ENCODE measurements at regions not wholly inside any gene's neighbourhood (a gene's known extent, or its start where the extent isn't known, plus 50 kb on each side); places are given as distances from the start of the nearest gene placed in this dataset.

- TF ChIP-seq EZH2 (optimal IDR thresholded peaks at IDR 0.05; ENCODE audit: low read depth, low read length) (no peak), EZH2phosphoT487 (IDR thresholded peaks at IDR 0.05; ENCODE audit: low read length) (no peak), CTCF (IDR thresholded peaks at IDR 0.05; ENCODE audit: low read length) (no peak)
- Histone ChIP-seq H3K27ac (ENCODE audit: low read length) (no peak overlapping the region), H3K79me2 (ENCODE audit: low read length) (no peaks in the 10 kb centered on the region), H3K27me3 (replicated peaks; ENCODE audit: insufficient read depth, low read length) (no peaks in the 10 kb centered on the region), H3K4me3 (ENCODE audit: low read length) (no peak overlapping the region), H2AFZ (ENCODE audit: low read length) (no peak overlapping the region), H3K36me3 (replicated peaks; ENCODE audit: insufficient read depth, low read length) (no peaks in the 10 kb centered on the region), H3K4me2 (ENCODE audit: low read depth, low read length) (no peak overlapping the region), H4K20me1 (ENCODE audit: insufficient read depth, low read length) (no peaks in the 10 kb centered on the region), H3K9me2 (replicated peaks; ENCODE audit: insufficient read depth, low read length) (no peaks in the 10 kb centered on the region), H3K4me1 (ENCODE audit: low read length) (no peaks in the 10 kb centered on the region), H3F3A (ENCODE audit: insufficient read depth, low read length) (no peaks in the 10 kb centered on the region), H3K9ac (ENCODE audit: low read length) (no peak overlapping the region), H3K9me3 (replicated peaks; ENCODE audit: insufficient read depth, low read length) (no peaks in the 10 kb centered on the region)
- no peak for DNase-seq
These were observed 199.3 kb upstream of the SEMA6A start for GRCh38 chr5:116773926-116774325.

GRCh38 chr5:116772806-116773205 is 198.2 kb upstream of the SEMA6A start:
- no peak for TF ChIP-seq CTCF (IDR thresholded peaks at IDR 0.05; ENCODE audit: low read length)
- TF ChIP-seq EZH2 (optimal IDR thresholded peaks at IDR 0.05; ENCODE audit: low read depth, low read length): no peak
- TF ChIP-seq EZH2phosphoT487 (IDR thresholded peaks at IDR 0.05; ENCODE audit: low read length): no peak
- no peak overlapping the region for H2AFZ ChIP-seq (ENCODE audit: low read length)
- H3F3A ChIP-seq (ENCODE audit: insufficient read depth, low read length): no peaks in the 10 kb centered on the region
- no peaks in the 10 kb centered on the region for H3K4me1 ChIP-seq (ENCODE audit: low read length)
- H3K27me3 ChIP-seq (replicated peaks; ENCODE audit: insufficient read depth, low read length): no peaks in the 10 kb centered on the region
- no peaks in the 10 kb centered on the region for H3K9me2 ChIP-seq (replicated peaks; ENCODE audit: insufficient read depth, low read length)
- no peak overlapping the region for H3K4me3 ChIP-seq (ENCODE audit: low read length)
- H3K36me3 ChIP-seq (replicated peaks; ENCODE audit: insufficient read depth, low read length): no peaks in the 10 kb centered on the region
- no peak for DNase-seq
- no peaks in the 10 kb centered on the region for H3K9me3 ChIP-seq (replicated peaks; ENCODE audit: insufficient read depth, low read length)
- H3K27ac ChIP-seq (ENCODE audit: low read length): no peak overlapping the region
- no peaks in the 10 kb centered on the region for H4K20me1 ChIP-seq (ENCODE audit: insufficient read depth, low read length)
- no peak overlapping the region for H3K9ac ChIP-seq (ENCODE audit: low read length)
- no peaks in the 10 kb centered on the region for H3K79me2 ChIP-seq (ENCODE audit: low read length)
- H3K4me2 ChIP-seq (ENCODE audit: low read depth, low read length): no peak overlapping the region

- no peak overlapping the region for H3K9ac ChIP-seq (ENCODE audit: low read length)
These were observed 197.5 kb upstream of the SEMA6A start for GRCh38 chr5:116772152-116772501.

More at GRCh38 chr5:116772152-116772501, 197.5 kb upstream of the SEMA6A start:
- no peak overlapping the region for H3K4me2 ChIP-seq (ENCODE audit: low read depth, low read length)
- no peak for DNase-seq
- H3K9me3 ChIP-seq (replicated peaks; ENCODE audit: insufficient read depth, low read length): no peaks in the 10 kb centered on the region
- no peaks in the 10 kb centered on the region for H3K27me3 ChIP-seq (replicated peaks; ENCODE audit: insufficient read depth, low read length)
- H3K36me3 ChIP-seq (replicated peaks; ENCODE audit: insufficient read depth, low read length): no peaks in the 10 kb centered on the region
- H3K4me1 ChIP-seq (ENCODE audit: low read length): no peaks in the 10 kb centered on the region
- TF ChIP-seq EZH2 (optimal IDR thresholded peaks at IDR 0.05; ENCODE audit: low read depth, low read length): no peak
- no peak for TF ChIP-seq EZH2phosphoT487 (IDR thresholded peaks at IDR 0.05; ENCODE audit: low read length)
- TF ChIP-seq CTCF (IDR thresholded peaks at IDR 0.05; ENCODE audit: low read length): no peak
- no peaks in the 10 kb centered on the region for H4K20me1 ChIP-seq (ENCODE audit: insufficient read depth, low read length)
- H3K9me2 ChIP-seq (replicated peaks; ENCODE audit: insufficient read depth, low read length): no peaks in the 10 kb centered on the region
- no peak overlapping the region for H3K27ac ChIP-seq (ENCODE audit: low read length)
- no peaks in the 10 kb centered on the region for H3K79me2 ChIP-seq (ENCODE audit: low read length)
- H3K4me3 ChIP-seq (ENCODE audit: low read length): no peak overlapping the region
- H2AFZ ChIP-seq (ENCODE audit: low read length): no peak overlapping the region
- no peaks in the 10 kb centered on the region for H3F3A ChIP-seq (ENCODE audit: insufficient read depth, low read length)
